DND-41 (cell line): ENCODE measurements at regions not wholly inside any gene's neighbourhood (a gene's known extent, or its start where the extent isn't known, plus 50 kb on each side); places are given as distances from the start of the nearest gene placed in this dataset.

ENCODE experiments used
- CTCF ChIP-seq: IDR thresholded peaks from 2 replicates; pipeline ENCODE4 v1.5.1; 2012; ENCODE audit warnings: borderline replicate concordance, low read length, moderate library complexity, mild to moderate bottlenecking; ENCODE audit not compliant: poor library complexity, severe bottlenecking; ENCODE audit errors: extremely low read depth
- EZH2 ChIP-seq: IDR thresholded peaks from 3 replicates; pipeline ENCODE4 v1.6.1; 2012; ENCODE audit warnings: borderline replicate concordance, low read depth, mild to moderate bottlenecking, moderate library complexity, low read length, inconsistent platforms; ENCODE audit not compliant: severe bottlenecking

DNA sequence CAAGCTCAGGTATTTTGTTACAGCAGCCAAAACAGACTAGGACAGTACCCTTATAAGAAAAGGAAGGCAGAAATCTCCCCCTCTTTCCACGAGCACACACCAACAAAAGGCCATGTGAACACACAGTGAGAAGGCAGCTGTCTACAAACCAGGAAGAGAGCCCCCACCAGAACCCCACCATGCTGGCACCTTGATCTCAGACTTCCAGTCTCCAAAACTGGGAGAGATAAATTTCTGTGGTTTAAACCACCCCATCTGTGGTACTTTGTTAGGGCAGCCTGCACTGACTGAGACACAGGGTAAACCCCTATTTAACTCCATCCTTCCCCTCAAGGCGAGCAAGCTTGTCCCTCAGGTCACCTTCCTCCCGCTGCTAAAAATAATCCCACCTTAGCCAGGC, 475.8 kb upstream of the JARID2 start:
- no peak for TF ChIP-seq CTCF
- TF ChIP-seq EZH2: no peak
